AG08396 (cell line): ENCODE measurements at regions not wholly inside any gene's neighbourhood (a gene's known extent, or its start where the extent isn't known, plus 50 kb on each side); places are given as distances from the start of the nearest gene placed in this dataset.

ENCODE experiments used
- DNase-seq: peaks from one replicate; pipeline ENCODE4 v3.0.0; 2012; ENCODE audit warnings: low spot score, mixed read lengths

DNA sequence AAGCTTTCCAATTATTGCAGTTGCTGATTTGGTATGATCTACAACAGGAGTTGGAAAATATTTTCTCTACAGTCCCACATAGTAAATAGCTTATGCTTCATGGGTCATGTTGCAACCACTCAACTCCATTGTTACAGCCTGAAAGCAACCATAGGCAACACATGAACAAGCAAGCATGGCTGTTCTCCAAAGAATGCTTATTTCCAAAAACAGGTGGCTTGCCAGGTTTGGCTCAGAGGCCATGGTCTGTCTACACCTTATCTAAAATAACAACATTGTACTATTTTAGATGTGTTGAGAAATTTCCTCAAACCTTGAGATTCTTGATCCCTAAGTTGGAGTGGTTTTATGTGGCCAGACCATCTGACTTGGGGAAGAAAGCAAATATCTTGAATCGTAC is 153.9 kb upstream of the MPPED2 start:
- no peak for DNase-seq

DNA sequence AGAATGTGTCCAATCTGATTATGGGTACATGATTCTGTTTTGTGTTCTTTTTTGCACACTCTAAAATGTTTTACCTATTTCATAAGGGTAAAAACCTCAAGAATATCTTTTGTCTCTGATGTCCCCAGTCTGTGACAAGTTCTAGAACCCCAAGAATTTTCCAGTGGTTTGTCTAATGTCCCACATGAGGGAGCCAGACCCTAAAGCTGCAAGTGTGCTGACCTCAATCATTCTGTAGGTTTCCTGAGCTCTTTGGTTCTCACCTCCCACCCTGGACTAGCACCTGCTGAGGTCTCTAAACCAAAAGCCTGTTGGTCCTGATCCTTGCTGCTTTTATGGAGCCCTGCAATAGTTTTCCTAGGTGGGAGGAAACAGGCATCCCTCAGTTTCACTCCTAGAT is 149.8 kb upstream of the MPPED2 start:
- no peak for DNase-seq

DNA sequence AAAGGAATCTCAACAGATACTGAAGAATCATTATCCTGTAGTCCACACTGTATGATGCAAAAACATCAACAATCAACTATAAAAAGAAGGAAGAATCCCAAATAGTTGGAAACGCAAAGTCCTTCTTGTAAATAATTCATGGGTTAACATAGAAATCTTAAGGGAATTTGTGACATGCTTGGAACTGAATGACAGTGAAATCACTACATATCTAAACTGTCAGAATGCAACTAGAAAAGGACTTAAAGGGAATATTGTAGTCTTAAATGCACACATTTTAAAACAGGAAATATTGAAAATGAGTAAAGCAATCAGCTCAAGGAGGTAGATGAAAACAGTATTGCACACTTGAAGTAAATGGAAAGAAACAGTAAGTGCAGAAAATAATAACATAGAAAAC is 147.6 kb upstream of the MPPED2 start:
- DNase-seq, result no peak

DNA sequence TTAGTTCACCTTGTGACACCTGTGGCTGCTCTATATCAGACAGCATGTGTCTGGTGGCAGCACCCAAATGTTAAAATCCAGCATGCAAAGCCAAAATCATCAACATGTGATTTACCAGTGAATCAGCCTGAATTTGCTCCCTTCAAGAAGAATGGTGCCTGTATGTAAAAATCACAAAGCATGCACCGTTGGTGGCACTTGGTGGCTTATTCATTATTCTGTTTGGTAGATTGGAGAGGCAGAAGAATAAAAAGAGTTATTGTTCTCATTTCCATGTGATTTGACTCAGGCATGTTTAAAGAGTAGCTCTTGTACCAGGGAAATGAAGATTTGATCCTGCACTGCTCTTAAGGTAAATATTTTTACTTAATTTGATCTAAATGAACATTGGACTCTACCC is 143.9 kb upstream of the MPPED2 start:
- no peak for DNase-seq

DNA sequence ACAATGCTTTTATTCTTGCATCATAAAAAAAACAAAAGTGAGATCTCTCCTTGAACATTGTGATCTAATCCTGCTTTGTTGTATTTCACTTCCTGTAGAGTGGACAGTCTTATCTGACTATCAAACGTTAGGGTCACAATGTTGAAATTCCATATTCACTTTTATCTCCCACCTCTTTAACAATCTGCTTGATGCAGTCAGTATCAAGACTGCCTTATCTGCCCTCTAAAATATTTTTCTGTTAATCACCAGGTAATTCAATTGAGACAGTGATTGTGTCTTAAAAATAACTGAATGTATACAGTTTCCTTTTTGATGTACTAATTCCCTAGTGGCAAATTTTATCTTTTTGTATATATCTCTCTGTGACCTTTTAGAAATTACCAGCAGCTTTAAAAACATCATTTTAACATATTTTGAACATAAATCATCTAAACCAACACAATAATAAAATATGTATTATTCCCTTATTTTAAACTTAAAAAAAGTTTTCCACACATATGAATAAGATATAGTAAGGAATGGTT is 143.1 kb upstream of the MPPED2 start:
- DNase-seq, result no peak

DNA sequence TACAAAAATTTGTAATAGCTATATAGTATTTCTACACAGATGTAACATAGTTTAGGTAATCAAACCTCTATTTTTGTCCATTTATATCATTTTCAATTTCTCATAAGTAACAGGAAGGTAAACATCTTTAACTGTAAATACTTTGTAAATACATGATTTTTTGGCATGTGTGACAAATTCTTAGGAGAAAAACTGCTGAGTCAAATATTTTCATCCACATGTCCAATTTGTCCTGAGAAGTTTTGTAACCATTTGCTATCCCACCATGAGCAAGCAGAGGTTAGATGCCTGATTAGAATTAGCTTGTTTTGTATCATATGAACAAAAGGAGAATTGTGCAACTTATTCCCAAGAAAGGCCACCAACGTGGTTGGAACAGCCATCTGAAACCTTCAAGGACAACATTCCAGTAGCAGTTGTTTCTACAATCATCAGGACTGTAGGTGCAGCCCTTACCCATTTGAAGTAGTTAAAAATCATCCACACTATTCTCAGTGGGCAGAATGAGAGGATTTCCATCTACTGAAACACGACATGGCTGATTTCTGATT is 139.6 kb upstream of the MPPED2 start:
- DNase-seq, result no peak

DNA sequence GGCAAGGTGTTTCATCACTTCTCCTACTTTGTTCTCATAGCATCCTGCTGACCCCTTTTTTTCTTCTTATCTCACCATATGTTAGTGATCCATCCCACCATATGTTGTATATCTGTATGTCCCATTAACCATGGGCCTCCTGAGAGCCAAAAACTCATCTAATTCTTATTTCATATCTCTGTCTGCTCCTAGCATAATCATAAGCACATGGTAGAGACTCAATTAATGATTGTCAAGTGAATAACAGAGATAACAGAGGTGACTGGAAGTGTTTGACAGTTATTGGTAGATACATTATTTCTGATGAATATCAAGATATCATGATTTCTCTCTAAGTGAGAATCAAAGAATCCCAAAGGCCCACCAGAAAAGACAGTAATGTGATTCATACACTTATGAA is 138.1 kb upstream of the MPPED2 start:
- no peak for DNase-seq

DNA sequence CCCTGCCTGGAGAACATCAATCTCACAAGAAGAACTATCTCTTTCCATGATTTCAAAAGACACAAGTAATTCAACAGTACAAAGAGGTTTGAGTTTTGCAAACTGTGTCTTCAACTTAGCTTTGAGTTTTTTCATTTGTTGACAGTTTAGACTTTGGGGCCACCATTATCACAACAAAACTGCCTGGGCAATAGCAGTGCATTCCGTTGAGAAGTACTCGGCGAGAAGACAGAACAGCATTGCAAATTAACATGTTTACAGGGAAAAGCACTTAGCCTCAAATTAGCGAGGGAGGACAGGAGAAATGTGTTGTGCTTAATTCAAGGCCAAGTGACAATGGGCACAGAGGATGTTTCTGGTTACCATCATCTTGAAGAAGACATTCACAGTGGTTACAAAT is 133.2 kb upstream of the MPPED2 start:
- no peak for DNase-seq

DNA sequence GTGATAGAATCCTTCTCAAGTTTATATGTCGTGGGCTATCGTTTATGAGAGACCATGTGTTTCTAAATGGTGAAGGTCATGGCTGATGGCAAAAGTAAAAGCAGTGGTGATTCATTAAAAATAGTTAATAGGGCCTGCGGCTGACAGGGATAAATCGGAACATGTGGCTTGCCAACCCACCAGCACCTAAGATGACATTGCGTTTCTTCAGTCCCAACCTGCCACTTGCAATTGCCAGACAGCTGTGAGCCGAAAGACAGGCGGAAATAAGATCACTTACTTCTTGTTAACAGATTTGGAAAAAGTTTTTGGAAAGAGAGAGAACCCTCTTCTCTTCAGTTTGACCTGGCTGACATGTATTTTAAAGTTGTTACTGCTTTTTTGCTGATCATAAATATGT is 131.5 kb upstream of the MPPED2 start:
- DNase-seq, result no peak

DNA sequence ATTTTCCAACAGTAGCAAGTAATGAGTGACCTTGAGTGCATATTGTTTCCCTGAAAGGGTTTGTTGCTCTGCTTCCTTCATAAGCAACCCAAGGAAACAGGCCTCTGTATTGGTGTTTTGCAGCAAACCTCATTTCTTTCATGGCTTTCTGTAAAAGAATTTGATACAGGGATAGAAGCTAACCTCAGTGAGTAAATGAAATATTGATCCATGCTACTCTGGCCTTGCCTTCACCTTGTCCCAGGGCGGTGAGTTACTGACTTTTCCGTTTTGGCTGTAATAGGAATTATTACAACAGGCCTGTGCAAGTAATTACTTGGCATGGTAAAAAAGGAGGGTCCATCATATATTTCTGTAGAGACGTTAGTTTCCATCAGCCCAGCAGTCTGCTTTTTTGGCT is 130.9 kb upstream of the MPPED2 start:
- DNase-seq, result no peak

DNA sequence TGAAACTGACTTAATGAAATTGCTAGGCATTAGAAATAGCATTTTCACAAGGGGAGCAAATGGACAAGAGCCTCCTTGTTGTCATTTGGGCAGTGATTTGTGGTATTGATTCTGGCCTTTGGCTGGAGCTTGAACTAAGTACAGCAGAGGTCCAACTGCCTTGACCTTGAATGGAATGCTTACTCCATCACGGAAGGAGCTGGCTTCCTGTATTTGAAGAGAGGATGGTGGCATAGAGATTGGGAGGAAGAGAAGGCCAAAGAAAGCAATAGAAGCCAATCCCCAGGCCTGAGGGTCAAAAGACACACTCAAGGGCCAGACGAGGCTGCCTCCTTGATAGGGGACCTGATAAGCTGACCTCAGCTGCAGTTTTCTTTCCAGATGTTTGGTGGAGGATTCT is 126.6 kb upstream of the MPPED2 start:
- DNase-seq, result no peak

DNA sequence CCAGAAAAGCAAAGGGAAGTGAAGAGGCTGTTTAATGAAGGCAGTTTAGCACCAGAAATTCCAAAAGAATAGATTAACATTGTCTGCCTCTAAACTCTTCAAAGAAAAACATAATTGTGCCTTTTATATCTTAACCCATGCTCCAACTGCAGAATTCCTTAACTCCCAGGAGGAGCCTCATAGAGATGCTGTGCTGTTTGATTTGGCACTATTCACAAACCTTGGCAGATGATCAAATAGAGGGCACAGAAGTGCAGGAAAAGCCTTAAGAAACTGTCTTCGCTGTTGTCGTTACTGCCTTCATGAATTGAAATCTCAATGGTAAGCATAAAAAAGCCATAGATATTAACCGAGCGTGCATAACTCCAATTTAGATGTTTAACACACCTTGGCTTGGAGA is 124.1 kb upstream of the MPPED2 start:
- DNase-seq, result no peak

DNA sequence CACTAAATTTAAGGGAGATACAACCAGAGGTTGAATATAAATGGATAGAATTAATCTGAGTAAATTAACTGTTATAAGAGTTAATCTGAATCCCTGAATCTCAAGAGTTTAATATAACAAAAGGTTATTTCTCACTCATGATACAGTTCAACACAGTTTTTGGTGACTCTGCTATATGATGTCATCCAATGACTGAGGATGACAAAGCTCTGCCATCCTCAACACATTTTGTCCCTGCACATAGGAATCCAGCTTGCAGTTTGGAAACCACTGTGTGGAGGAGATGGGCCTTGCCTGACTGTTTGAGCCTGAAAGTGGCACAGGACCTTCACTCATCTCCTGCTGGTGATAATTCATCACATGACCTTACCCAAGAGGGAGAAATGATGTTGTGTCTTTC is 121.0 kb upstream of the MPPED2 start:
- no peak for DNase-seq

DNA sequence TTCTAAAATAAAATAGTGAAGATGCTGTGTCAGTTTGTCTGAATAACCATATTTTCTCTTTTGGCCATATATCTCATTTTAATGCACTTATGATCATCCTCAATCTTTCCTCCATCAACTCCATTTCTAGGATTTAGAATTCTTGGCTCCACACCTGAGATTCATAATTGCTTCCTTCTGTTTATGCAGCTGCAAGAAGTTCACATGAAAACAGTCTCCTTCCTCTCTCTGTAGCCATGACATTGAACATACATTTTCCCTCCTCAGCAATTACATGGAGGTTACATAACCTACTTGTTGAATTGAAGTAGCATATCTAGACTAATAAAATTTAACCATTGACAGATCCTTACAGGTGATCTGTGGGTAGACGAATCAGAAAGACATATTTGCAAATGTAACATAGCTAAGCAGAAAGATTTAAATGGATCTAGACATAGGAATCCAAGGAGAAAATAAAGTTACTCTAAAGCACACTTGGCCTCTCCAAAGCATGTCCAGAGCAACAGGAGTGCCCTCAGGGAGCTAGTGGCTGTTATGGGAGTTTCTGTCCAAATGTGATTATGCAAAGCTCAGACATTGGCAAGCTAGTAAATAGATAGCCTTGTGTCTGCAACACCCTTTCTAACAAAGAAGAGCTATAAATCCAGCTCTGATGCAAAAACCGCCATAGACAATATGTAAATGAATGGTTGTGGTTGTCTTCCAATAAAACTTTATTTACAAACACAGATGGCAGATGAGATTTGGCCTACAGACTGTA is 119.9 kb upstream of the MPPED2 start:
- DNase-seq, result no peak

DNA sequence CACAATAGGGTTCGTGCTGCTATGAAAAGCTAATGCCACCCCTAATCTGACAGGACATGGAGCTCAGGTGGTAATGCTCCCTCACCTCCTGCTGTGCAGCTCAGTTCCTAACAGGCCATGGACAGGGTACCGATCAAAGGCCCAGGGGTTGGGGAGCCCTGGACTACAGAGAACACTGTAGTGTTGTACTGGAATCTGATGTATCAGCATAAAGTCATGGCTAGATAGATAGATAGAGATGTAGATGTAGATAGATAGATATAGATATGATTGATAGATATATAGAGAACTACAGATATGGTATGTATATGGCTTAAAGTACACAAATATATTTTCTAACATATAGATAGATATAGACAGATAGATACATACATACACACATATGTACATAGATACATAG is 112.3 kb upstream of the MPPED2 start:
- no peak for DNase-seq

DNA sequence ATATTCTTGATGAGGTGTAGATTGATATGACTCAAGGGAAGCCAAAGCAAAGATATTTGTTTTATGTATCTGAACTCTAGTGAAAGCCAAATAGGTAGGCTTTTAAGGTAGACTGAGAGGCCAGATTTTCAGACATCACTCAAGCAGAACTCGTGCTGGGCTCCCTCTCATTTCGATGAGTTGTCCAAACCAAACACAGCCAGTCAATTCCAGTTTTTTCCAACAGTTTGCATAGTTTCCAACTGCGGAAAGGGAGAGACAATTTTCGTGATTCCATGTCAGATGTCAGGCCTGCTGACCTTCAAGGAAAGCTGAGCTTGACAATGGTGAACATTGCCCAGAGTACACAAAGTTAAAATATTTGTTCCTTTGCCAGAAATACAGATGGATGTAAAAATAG is 110.9 kb upstream of the MPPED2 start:
- no peak for DNase-seq

DNA sequence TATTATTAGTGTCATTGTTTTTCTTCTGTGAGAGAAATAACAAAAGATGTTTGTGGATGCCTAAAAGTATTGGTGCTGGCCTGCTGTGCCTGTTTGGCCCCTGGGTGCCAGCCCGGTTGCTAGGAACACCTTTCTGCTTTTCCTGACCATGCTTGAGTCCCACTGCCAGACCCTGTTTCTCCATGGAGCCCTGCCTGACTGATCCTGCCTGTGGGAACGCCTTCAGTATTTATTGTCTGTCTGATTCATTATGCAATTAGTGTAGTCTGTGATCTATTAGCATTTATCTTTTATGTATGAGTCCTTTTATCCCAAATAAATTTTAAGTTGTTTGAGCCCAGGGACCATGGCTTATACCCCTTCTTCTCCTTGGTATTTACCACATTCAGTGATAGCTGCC is 98.6 kb upstream of the MPPED2 start:
- DNase-seq, result no peak

DNA sequence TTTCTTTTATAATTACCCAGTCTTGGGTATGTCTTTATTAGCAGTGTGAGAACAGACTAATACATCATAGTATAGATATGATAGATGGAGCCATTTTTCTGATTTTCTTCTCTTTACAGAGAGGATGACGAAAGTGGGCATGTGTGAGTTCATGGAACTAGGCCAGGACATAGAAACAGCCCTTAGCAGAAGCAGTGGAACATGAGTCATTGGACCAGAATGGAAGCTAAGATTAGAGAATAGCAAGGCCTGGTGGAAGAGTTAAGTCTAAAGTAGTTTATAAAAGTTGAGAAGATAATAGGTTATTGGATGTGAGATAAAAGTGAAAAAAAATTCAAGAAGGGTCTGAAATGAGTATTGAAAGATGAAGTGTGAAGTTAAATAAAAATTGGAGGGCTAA is 97.0 kb upstream of the MPPED2 start:
- DNase-seq, result no peak

DNA sequence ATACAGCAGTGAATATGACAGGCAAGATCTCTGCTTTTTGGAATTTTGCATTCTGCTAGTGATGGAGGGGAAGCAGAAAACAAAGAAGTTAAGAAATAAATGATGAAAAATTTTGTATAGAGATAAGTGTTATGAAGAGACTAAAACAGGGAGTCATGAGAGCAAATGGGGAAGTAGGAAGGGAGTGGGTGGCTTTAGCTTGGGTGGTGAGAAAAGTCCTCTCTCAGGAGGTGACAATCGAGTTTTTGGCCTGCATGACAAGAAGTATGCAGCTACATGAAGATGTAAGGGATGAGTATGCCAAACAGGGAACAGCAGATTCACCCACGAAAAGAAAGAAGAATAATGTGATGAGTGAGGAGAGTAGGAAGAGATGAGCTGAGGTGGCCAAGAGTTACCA is 80.7 kb upstream of the MPPED2 start:
- DNase-seq, result no peak

DNA sequence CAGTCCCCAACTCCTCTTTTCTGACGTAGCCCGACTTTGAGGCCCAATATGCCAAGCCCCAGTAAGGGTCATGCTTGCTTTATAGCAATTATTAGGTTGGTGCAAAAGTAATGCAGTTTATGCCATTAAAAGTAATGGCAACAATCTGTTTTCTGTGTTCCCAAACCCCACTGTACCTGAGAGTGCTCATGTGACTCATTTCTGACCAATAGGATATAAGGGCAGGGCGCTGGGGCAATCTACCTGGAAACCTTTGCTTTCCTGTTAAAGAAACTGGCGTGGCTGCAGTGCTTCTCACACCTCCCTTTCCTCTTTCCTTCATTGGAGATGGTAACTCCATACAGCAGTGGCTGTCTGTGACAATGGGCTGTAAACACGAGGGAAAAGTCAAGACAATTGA is 78.9 kb upstream of the MPPED2 start:
- DNase-seq, result no peak

DNA sequence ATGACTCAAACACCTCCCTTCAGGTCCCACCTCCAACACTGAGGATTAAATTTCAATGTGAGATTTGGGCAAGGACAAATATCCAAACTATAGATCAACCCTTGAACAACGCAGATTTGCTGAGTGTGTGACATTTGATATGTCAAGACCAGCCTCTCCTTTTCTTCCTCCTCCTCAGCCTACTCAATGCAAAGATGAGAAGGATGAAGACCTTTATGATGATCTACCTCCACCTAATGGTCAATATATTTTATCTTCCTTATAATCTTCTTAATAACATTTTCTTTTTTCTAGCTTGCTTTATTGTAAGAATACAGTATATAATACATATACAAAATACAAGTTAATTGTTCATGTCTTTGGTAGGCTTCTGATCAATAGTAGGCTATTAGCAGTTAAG is 67.5 kb upstream of the MPPED2 start:
- DNase-seq, result no peak

DNA sequence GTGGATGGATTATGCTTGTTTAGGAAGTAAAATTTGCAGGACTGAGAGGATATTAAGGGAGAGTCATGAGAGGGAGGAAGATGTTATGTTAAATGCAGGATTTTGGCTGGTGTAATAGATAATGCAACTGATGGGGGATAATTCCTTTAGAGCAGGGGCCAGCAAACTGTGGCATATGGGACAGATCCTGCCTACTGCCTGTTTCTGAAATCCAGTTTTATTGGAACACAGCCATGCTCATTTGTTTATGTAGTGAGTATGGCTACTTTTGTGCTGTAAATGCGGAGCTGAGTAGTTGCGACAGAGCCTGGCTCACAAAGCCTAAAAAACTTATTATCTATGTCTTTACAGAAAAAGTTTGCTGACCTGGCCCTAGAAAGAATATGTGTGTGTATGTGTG is 66.6 kb upstream of the MPPED2 start:
- no peak for DNase-seq

DNA sequence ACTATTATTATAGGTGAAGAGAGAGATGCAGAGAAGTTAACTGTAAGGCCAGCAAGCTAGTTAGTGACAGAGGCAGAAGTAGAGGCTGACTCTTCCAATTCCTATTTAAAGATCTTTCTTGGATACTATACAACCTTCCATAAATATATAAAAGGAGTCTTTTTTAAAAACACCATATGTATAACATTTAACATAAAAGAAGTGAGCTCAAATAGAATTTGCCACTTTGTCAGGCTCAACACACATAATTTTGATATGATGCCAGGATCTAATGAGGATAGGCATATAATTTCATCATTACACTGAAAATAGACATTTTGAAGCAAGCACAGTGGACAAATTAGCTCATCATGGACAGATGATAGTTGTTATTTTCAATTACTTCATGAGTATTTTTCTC is 64.1 kb upstream of the MPPED2 start:
- DNase-seq, result no peak
